ENCODE measurements at regions not wholly inside any gene's neighbourhood (a gene's known extent, or its start where the extent isn't known, plus 50 kb on each side); places are given as distances from the start of the nearest gene placed in this dataset.

GRCh38 chr4:71186257-71186565, 152.6 kb upstream of the SLC4A4 start:
- peak overlapping the region; percentile 81 for H3K4me3 ChIP-seq (ENCODE audit: low read depth, low read length)
- no peak for TF ChIP-seq CTCF (IDR thresholded peaks at IDR 0.05; ENCODE audit: insufficient read depth, low read length, missing control alignments)
- no peak for DNase-seq (ENCODE audit: low read depth, low spot score)
- POLR2A ChIA-PET: interaction anchor here (0.6 to 1.3 kb wide), 4 partner anchors 80 to 417 kb away, joined by 3 to 4 read pairs (median 3); no protein-coding TSS in a partner anchor
- CTCF ChIA-PET: interaction anchor here (1.0 to 5.2 kb wide), 7 partner anchors 8 to 535 kb away, joined by 4 to 35 read pairs (median 7); no protein-coding TSS in a partner anchor

- no peak for DNase-seq (ENCODE audit: low read depth, low spot score)
- POLR2A ChIA-PET: interaction anchor here (0.6 to 1.3 kb wide), 5 partner anchors 9 to 416 kb away, joined by 3 to 4 read pairs (median 3); no protein-coding TSS in a partner anchor
- CTCF ChIA-PET: interaction anchor here (1.0 to 5.2 kb wide), 9 partner anchors 7 to 535 kb away, joined by 4 to 35 read pairs (median 7); no protein-coding TSS in a partner anchor
- no peak for TF ChIP-seq CTCF (IDR thresholded peaks at IDR 0.05; ENCODE audit: insufficient read depth, low read length, missing control alignments)
- H3K4me3 ChIP-seq (ENCODE audit: low read depth, low read length): peak overlapping the region; percentile 81
Measured at GRCh38 chr4:71186566-71187403, 152.0 kb upstream of the SLC4A4 start.

- ChIA-PET CTCF (interaction anchor here (0.9 to 5.2 kb wide), 11 partner anchors 8 to 536 kb away, joined by 3 to 30 read pairs (median 4); no protein-coding TSS in a partner anchor), POLR2A (interaction anchor here (0.6 to 1.0 kb wide), 2 partner anchors 8 to 446 kb away, joined by 3 read pairs; no protein-coding TSS in a partner anchor)
- H3K4me3 ChIP-seq (ENCODE audit: low read depth, low read length): peak overlapping the region; percentile 81
- no peak for TF ChIP-seq CTCF (IDR thresholded peaks at IDR 0.05; ENCODE audit: insufficient read depth, low read length, missing control alignments)
- DNase-seq (ENCODE audit: low read depth, low spot score): no peak
Measured at GRCh38 chr4:71187404-71188155, 151.2 kb upstream of the SLC4A4 start.

GRCh38 chr4:71188156-71188640, 150.6 kb upstream of the SLC4A4 start:
- no peak for DNase-seq (ENCODE audit: low read depth, low spot score)
- TF ChIP-seq CTCF (IDR thresholded peaks at IDR 0.05; ENCODE audit: insufficient read depth, low read length, missing control alignments): no peak
- CTCF ChIA-PET: interaction anchor here (0.9 to 5.2 kb wide), 11 partner anchors 8 to 523 kb away, joined by 3 to 30 read pairs (median 4); no protein-coding TSS in a partner anchor
- H3K4me3 ChIP-seq (ENCODE audit: low read depth, low read length): peak overlapping the region; percentile 81
- POLR2A ChIA-PET: no interaction called here

GRCh38 chr4:71188951-71189350, 149.9 kb upstream of the SLC4A4 start:
- H3K4me3 ChIP-seq (ENCODE audit: low read depth, low read length): peak overlapping the region; percentile 81
- POLR2A ChIA-PET: interaction anchor here (0.6 kb wide), 1 partner anchor 341 kb away, joined by 3 read pairs; no protein-coding TSS in a partner anchor
- TF ChIP-seq CTCF (IDR thresholded peaks at IDR 0.05; ENCODE audit: insufficient read depth, low read length, missing control alignments): no peak
- CTCF ChIA-PET: interaction anchor here (0.9 to 5.2 kb wide), 7 partner anchors 12 to 365 kb away, joined by 3 to 30 read pairs (median 4); no protein-coding TSS in a partner anchor
- DNase-seq (ENCODE audit: low read depth, low spot score): no peak

Data from AG04449 (cell line).